NCI-H128 (cell line): ENCODE measurements at regions not wholly inside any gene's neighbourhood (a gene's known extent, or its start where the extent isn't known, plus 50 kb on each side); places are given as distances from the start of the nearest gene placed in this dataset.

Experiments
- DNase-seq: peaks from one replicate; lab custom pipeline; 2025; ENCODE audit not compliant: unreplicated experiment; lab: John Stamatoyannopoulos, UW

DNA sequence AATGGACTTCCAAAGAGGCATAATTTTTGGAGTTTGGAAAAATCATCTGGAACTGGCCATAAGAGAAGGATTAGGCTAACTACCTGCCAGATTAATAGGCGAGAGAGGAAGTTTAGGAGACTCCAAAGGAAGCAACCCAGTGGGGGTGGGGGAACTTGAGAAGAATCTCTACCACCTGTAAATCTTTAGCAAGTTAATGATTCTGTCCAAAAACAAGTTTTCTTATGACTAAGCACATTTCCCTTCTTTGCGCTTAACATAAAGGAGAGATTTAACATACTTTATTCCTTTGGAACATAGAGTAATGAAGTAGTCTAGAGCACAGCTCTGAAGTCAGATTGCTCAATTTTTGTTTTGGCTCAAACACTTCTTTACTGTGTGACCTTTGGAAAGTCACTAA is 58.2 kb upstream of the PAPPA start:
- DNase-seq = no peak

DNA sequence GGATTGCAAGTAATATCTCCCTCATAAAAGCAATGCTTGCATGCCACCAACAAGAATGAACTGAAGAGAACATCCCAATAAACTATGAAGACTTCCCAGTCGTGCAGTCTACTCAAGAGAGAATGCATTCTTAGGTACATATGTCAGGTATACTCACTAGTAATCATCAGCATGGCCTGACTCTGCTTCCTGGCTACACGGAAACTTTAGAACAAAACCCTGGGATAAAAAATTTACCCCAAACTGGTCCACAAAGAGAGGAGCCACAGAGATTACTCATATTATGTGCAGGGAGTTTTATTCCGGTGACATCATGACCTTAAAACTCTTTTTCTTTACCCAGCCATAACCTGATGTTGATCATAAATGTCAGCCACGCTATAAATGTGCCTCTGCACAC is 57.5 kb upstream of the PAPPA start:
- no peak for DNase-seq

DNA sequence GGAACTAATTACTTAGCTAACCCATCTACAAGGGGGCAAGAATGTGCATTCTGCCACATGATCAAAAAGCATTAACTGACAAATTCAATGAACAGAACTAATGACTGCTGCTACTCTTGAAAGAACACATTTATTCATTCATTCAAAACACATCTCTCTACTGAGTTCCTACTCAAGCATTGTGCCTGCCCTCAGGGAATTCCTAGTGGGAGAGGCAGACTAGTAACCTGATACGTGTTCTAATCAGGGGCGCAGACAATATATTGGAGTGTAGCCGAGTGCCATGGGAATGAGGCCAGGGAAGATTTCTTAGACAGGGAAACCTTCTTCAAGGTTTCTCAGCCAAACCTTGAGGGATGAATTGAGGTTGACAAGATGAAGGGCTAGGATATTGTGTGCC is 56.7 kb upstream of the PAPPA start:
- no peak for DNase-seq

DNA sequence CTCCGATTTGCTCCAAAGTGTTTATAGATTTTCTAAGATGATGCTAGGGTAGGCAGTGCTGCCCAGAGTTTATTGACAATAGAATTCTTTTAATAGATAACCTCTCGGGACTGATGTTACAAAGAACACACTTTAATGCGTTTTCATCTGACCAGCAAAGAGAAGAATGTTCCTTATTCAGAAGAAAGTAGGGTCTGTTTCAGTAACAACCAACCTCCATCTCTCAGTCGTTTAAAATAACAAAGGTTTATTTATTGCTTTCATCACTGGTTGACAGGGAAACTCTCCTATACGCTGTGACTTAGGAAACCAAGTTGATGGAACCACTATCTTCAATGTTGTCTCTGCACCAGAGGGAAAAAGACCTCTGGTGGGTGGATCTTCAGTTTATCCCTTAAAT is 55.1 kb upstream of the PAPPA start:
- DNase-seq = no peak

DNA sequence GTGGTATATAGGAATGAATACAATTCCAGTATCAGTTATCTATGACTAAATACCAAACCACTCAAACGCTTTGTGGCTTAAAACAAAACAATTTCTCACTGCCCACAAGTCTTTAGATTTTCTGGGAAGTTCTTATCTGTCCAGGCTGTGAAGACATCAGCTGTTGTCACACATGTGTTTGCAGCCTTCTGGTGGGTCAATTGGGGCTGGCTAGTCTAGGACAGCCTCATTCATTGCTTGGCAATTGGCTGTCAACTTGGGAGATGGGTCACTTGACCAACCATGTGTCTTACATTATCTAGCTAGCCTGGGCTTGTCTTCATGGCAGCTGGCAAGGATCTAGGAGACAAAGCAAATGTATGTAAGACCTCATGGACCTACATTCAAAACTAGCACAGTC is 53.8 kb upstream of the PAPPA start:
- no peak for DNase-seq

DNA sequence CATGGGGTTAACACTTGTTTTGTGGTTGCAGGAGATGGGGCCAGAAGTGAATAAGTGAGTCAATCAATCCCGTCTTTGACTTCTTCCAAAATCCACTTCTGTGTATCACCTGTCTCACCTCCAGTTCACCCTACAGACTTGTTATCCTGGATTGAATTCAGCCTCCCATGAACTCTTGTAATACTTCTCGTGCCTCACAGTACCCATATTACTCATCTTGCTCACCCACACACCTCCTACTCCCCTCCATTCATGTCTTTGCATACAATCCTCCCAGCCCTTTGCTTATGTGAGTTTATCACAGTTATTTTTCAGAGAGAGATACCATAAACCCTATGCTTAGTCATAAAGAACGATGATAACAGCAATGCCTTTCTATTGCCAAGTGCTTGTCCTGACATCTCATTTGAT is 52.9 kb upstream of the PAPPA start:
- no peak for DNase-seq

DNA sequence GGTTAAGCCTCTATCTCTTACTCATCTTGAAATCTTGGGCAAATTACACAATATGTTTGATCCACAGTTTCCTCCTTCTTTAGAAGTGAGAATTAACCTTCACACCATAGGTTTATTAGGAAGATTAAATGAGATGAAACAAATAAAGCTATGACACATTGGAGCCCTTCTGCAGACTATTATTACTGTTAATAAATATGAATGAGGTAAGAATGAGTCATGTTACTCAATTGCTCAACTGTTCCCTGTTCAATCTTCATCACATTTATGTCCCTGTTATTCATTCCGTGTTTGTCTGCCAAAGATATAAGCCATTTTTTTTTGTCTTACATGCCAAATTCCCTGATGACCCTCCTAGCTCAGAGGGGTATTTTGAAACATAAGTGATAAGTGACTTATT is 52.1 kb upstream of the PAPPA start:
- no peak for DNase-seq

DNA sequence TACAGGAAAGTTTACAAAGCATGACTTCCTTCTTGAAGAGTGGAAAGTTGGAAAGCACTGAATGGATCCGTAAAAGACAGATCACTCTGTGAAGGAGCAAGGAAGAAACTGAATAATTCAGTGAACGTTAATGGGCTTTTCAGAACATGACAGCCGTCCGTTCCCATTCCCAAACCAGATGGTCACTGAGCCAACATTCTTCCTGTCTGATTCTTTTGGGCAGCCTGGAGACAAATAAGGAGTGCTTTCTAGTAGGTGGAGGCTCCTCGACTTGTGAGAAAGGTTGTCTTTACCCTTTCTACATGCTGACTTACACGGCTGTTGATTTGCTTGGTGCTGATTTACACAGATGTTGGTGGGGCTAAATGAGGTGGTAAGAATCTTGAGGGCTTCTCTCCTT is 51.0 kb upstream of the PAPPA start:
- no peak for DNase-seq
